HepG2 (cell line): ENCODE measurements at regions not wholly inside any gene's neighbourhood (a gene's known extent, or its start where the extent isn't known, plus 50 kb on each side); places are given as distances from the start of the nearest gene placed in this dataset.

Source experiments
- ATAC-seq: fragments of 200-7000 bp; cut with Tn5 transposase; 3 replicates; pipeline ENCODE4 v1.9.1; 2020; ENCODE audit warnings: mild to moderate bottlenecking, moderate library complexity
- BruUV-seq: library from RNA; stranded (reverse); fragments of 400-500 nt; replicated peaks from 2 replicates; lab custom pipeline; 2021; lab: Mats Ljungman, UMichigan
- CTCF ChIA-PET: fragments of 300-600 bp; formaldehyde crosslinking; extraction: SDS; loops from one replicate; lab custom pipeline; 2021; ENCODE audit warnings: low total read pairs, inconsistent platforms, low intra/inter-chr PET ratio; lab: Yijun Ruan, JAX
- POLR2A ChIA-PET: fragments of 350-600 bp; sonication (Branson Sonifier 250); formaldehyde crosslinking; loops from one replicate; lab custom pipeline; 2020; ENCODE audit warnings: antibody characterized with exemption, inconsistent platforms; lab: Yijun Ruan, JAX
- DNase-seq: peaks from one replicate; pipeline ENCODE4 v3.0.0-alpha.2; 2015; ENCODE audit warnings: low spot score
- FAIRE-seq: peaks from 3 replicates; lab custom pipeline; 2011; peaks lifted over from hg19 to GRCh38; lab: Jason Lieb, UNC
- H2AFZ ChIP-seq: one replicate; pipeline ENCODE4 v1.6.1; 2011; ENCODE audit warnings: low read length, inconsistent platforms
- H3K27ac ChIP-seq: fragments of 300-600 bp; 3 replicates; pipeline ENCODE4 v1.8.0; 2011; ENCODE audit warnings: mixed run types, mild to moderate bottlenecking, mixed read lengths, low read length, inconsistent platforms; ENCODE audit not compliant: insufficient read depth; ENCODE audit errors: extremely low read length
- H3K27me3 ChIP-seq, 2 experiments: fragments of 200-600 bp in 1 of 2; 2 replicates in 1 of 2; 3 replicates in 1 of 2; pipeline versions ENCODE4 v1.6.0 to v1.8.0; 2011; ENCODE audit warnings: low read length in 2 of 2, mild to moderate bottlenecking in 2 of 2, moderate library complexity in 2 of 2, inconsistent platforms in 1 of 2; ENCODE audit not compliant: insufficient read depth in 2 of 2, control insufficient read depth in 1 of 2
- H3K36me3 ChIP-seq, 2 experiments: fragments of 200-600 bp in 1 of 2; replicated peaks in 1 of 2; 2 replicates in 1 of 2; 3 replicates in 1 of 2; pipeline versions ENCODE4 v1.5.1 to v1.8.0; 2011; ENCODE audit warnings: low read length in 2 of 2, inconsistent platforms in 1 of 2; ENCODE audit not compliant: insufficient read depth in 2 of 2, control insufficient read depth in 1 of 2
- H3K4me1 ChIP-seq: 2 replicates; pipeline ENCODE4 v1.5.1; 2012; ENCODE audit warnings: low read length, inconsistent platforms; ENCODE audit not compliant: insufficient read depth
- H3K4me2 ChIP-seq: 2 replicates; pipeline ENCODE4 v1.6.0; 2011; ENCODE audit warnings: low read depth, low read length, inconsistent platforms
- H3K4me3 ChIP-seq, 3 experiments: fragments of 200-600 bp in 1 of 3; sonication (generic), shearing (Covaris generic) in 1 of 3; replicated peaks in 1 of 3; 2 replicates each; pipeline ENCODE4 v1.5.1; 2011 to 2016; ENCODE audit warnings: low read length in 3 of 3, inconsistent platforms in 2 of 3, low read depth in 2 of 3, mild to moderate bottlenecking in 2 of 3, control low read depth in 1 of 3, mixed read lengths in 1 of 3; ENCODE audit not compliant: insufficient read depth in 1 of 3
- H3K79me2 ChIP-seq: one replicate; pipeline ENCODE4 v1.6.1; 2011; ENCODE audit warnings: low read length, inconsistent platforms; ENCODE audit not compliant: insufficient read depth
- H3K9ac ChIP-seq: 2 replicates; pipeline ENCODE4 v1.6.0; 2011; ENCODE audit warnings: mild to moderate bottlenecking, low read depth, low read length, inconsistent platforms; ENCODE audit not compliant: insufficient read depth
- H3K9me3 ChIP-seq: 2 replicates; pipeline ENCODE4 v1.5.1; 2012; ENCODE audit warnings: mild to moderate bottlenecking, low read length
- H4K20me1 ChIP-seq: 2 replicates; pipeline ENCODE4 v1.6.0; 2011; ENCODE audit warnings: inconsistent platforms, mild to moderate bottlenecking, low read length, moderate library complexity; ENCODE audit not compliant: insufficient read depth
- ATF7 ChIP-seq, 2 experiments: fragments of 450-650 bp in 1 of 2; sonication (generic) in 1 of 2; formaldehyde crosslinking in 1 of 2; IDR thresholded peaks; 2 replicates each; pipeline versions ENCODE4 v1.4.0 to v1.6.1; 2016 to 2020; ENCODE audit warnings: antibody characterized with exemption in 1 of 2, mild to moderate bottlenecking in 1 of 2, missing genetic modification reagents in 1 of 2
- CREB1 ChIP-seq, 2 experiments: fragments of 450-650 bp in 1 of 2; IDR thresholded peaks; 2 replicates each; pipeline ENCODE4 v1.6.1; 2016 to 2017; ENCODE audit warnings: control low read depth in 1 of 2, mild to moderate bottlenecking in 1 of 2, missing compliant biosample characterization in 1 of 2, missing genetic modification characterization in 1 of 2
- HOXA5 ChIP-seq: sonication (generic); formaldehyde crosslinking; IDR thresholded peaks from 2 replicates; pipeline ENCODE4 v1.4.0; 2020; ENCODE audit warnings: missing genetic modification reagents
- KLF9 ChIP-seq: IDR thresholded peaks from 2 replicates; pipeline ENCODE4 v1.6.1; 2016; ENCODE audit warnings: low read depth
- RXRA ChIP-seq: sonication (generic); formaldehyde crosslinking; IDR thresholded peaks from 2 replicates; pipeline ENCODE4 v1.5.1; 2020; ENCODE audit warnings: missing genetic modification reagents
- WGBS: methylation state at CpG from one replicate; pipeline ENCODE4 v1.1.6; 2017; ENCODE audit warnings: low lambda C conversion rate; 5-methylcytosine and 5-hydroxymethylcytosine counted together
- in situ Hi-C: cut with HindIII; loops from 2 replicates; pipeline ENCODE4 v1.10.0; 2017; ENCODE audit warnings: low pct_unique_long_range_greater_than_20kb; ENCODE audit not compliant: extremely low pct_ligation_motif_present
- intact Hi-C: fragments of 100-400 bp; cut with micrococcal nuclease; formaldehyde crosslinking; loops from one replicate; pipeline ENCODE4 v1.10.0; 2022; ENCODE audit not compliant: unreplicated experiment
- TF ChIP-seq, protein P1 (sequence below): sonication (generic); formaldehyde crosslinking; IDR thresholded peaks from 2 replicates; pipeline ENCODE4 v1.4.0; 2020; ENCODE audit warnings: missing genetic modification reagents
- TF ChIP-seq, protein P2 (sequence below): sonication (generic); formaldehyde crosslinking; IDR thresholded peaks from 2 replicates; pipeline ENCODE4 v1.5.0; 2020; ENCODE audit warnings: mild to moderate bottlenecking, missing genetic modification reagents, borderline replicate concordance

DNA sequence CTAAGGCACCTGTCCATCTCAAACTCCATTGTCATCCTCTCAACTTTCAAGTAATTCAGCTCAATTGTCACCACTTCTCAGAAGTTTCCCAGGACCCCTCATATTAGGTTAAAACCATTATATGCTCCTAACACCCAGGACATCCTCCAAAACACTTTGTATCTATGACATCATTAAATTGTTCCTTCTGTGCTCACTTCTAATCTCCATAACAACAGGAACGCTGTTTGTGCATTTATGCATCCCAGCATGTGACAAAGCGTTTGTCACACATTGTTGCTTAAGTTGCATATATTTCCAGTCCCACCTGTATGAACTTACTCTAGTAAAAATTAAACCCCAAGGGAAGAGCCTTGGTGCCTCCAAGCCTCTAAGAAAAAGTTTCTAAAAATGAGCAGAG is 133.9 kb downstream of the TBX5 start:
- H3K9me3 ChIP-seq, result no peaks in the 10 kb centered on the region
- H3K4me2 ChIP-seq, result no peak overlapping the region
- no TSS peak for BruUV-seq
- H3K79me2 ChIP-seq, result no peaks in the 10 kb centered on the region
- H3K27ac ChIP-seq, result no peak overlapping the region
- DNase-seq (no peak), FAIRE-seq (no peak), ATAC-seq (no peak)
- peak; percentile 48 for TF ChIP-seq CREB1 (IDR thresholded peaks at IDR 0.05)
- TF ChIP-seq CREB1 (CRISPR knock-in tag; IDR thresholded peaks at IDR 0.05), result no peak
- no peak for TF ChIP-seq RXRA (CRISPR knock-in tag)
- peak; percentile 87 for TF ChIP-seq ATF7 (IDR thresholded peaks at IDR 0.05)
- TF ChIP-seq ATF7 (CRISPR knock-in tag; IDR thresholded peaks at IDR 0.05), result no peak
- CTCF ChIA-PET, result no interaction called here
- no peak overlapping the region for H3K4me3 ChIP-seq
- no peak overlapping the region for H2AFZ ChIP-seq
- POLR2A ChIA-PET, result no interaction called here
- no peak overlapping the region for H3K9ac ChIP-seq
- no peaks in the 10 kb centered on the region for H3K4me1 ChIP-seq
- no peaks in the 10 kb centered on the region for H3K27me3 ChIP-seq
- H3K36me3 ChIP-seq, result no peaks in the 10 kb centered on the region
- no peaks in the 10 kb centered on the region for H4K20me1 ChIP-seq
- intact Hi-C loops, result no loop called here
- WGBS, result 0% methylated on average over 2 of the region's 2 CpGs
- in situ Hi-C loops, result no loop called here

DNA sequence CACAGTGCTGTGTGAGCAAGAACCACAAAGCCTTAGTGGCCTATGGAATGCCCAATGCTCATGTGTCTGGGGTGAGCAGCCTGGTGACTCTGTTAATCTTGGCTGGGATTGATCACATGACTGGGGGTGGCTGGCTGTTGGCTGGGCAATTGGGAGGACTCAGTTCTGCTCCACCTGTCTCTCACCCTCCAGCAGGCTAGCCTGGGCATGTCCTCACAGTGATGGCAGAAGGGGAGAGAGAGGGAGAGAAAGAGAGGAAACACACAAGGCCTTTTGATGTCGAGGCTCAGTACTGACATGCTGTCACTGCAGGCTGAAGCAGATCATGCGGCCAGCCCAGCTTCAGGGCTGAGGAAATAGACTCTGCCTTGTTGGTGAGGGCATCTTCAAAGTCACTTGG is 136.8 kb downstream of the TBX5 start:
- Histone ChIP-seq H3K27ac (no peak overlapping the region), H2AFZ (peak overlapping the region; percentile 54), H4K20me1 (no peaks in the 10 kb centered on the region), H3K36me3 (no peaks in the 10 kb centered on the region), H3K9ac (no peak overlapping the region), H3K79me2 (no peaks in the 10 kb centered on the region), H3K4me2 (no peak overlapping the region), H3K4me1 (no peaks in the 10 kb centered on the region), H3K9me3 (no peaks in the 10 kb centered on the region), H3K27me3 (no peaks in the 10 kb centered on the region), H3K4me3 (no peak overlapping the region)
- no TSS peak for BruUV-seq
- in situ Hi-C loops, result no loop called here
- CTCF ChIA-PET, result no interaction called here
- no peak for ATAC-seq
- DNase-seq, result no peak
- POLR2A ChIA-PET, result no interaction called here
- WGBS, result 0% methylated on average over 2 of the region's 2 CpGs
- FAIRE-seq, result no peak
- intact Hi-C loops, result no loop called here
- TF ChIP-seq, protein P1, sequence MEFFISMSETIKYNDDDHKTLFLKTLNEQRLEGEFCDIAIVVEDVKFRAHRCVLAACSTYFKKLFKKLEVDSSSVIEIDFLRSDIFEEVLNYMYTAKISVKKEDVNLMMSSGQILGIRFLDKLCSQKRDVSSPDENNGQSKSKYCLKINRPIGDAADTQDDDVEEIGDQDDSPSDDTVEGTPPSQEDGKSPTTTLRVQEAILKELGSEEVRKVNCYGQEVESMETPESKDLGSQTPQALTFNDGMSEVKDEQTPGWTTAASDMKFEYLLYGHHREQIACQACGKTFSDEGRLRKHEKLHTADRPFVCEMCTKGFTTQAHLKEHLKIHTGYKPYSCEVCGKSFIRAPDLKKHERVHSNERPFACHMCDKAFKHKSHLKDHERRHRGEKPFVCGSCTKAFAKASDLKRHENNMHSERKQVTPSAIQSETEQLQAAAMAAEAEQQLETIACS (CRISPR knock-in tag), result no peak
- TF ChIP-seq, protein P2, sequence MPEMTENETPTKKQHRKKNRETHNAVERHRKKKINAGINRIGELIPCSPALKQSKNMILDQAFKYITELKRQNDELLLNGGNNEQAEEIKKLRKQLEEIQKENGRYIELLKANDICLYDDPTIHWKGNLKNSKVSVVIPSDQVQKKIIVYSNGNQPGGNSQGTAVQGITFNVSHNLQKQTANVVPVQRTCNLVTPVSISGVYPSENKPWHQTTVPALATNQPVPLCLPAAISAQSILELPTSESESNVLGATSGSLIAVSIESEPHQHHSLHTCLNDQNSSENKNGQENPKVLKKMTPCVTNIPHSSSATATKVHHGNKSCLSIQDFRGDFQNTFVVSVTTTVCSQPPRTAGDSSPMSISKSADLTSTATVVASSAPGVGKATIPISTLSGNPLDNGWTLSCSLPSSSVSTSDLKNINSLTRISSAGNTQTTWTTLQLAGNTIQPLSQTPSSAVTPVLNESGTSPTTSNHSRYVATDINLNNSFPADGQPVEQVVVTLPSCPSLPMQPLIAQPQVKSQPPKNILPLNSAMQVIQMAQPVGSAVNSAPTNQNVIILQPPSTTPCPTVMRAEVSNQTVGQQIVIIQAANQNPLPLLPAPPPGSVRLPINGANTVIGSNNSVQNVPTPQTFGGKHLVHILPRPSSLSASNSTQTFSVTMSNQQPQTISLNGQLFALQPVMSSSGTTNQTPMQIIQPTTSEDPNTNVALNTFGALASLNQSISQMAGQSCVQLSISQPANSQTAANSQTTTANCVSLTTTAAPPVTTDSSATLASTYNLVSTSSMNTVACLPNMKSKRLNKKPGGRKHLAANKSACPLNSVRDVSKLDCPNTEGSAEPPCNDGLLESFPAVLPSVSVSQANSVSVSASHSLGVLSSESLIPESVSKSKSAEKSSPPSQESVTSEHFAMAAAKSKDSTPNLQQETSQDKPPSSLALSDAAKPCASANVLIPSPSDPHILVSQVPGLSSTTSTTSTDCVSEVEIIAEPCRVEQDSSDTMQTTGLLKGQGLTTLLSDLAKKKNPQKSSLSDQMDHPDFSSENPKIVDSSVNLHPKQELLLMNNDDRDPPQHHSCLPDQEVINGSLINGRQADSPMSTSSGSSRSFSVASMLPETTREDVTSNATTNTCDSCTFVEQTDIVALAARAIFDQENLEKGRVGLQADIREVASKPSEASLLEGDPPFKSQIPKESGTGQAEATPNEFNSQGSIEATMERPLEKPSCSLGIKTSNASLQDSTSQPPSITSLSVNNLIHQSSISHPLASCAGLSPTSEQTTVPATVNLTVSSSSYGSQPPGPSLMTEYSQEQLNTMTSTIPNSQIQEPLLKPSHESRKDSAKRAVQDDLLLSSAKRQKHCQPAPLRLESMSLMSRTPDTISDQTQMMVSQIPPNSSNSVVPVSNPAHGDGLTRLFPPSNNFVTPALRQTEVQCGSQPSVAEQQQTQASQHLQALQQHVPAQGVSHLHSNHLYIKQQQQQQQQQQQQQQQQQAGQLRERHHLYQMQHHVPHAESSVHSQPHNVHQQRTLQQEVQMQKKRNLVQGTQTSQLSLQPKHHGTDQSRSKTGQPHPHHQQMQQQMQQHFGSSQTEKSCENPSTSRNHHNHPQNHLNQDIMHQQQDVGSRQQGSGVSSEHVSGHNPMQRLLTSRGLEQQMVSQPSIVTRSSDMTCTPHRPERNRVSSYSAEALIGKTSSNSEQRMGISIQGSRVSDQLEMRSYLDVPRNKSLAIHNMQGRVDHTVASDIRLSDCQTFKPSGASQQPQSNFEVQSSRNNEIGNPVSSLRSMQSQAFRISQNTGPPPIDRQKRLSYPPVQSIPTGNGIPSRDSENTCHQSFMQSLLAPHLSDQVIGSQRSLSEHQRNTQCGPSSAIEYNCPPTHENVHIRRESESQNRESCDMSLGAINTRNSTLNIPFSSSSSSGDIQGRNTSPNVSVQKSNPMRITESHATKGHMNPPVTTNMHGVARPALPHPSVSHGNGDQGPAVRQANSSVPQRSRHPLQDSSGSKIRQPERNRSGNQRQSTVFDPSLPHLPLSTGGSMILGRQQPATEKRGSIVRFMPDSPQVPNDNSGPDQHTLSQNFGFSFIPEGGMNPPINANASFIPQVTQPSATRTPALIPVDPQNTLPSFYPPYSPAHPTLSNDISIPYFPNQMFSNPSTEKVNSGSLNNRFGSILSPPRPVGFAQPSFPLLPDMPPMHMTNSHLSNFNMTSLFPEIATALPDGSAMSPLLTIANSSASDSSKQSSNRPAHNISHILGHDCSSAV (CRISPR knock-in tag), result no peak
- no peak for TF ChIP-seq HOXA5 (CRISPR knock-in tag)
- no peak for TF ChIP-seq KLF9 (CRISPR knock-in tag)
